NCI-H187 treated with DMSO at 0.1 percent for 48 hours (cell line): ENCODE measurements at regions not wholly inside any gene's neighbourhood (a gene's known extent, or its start where the extent isn't known, plus 50 kb on each side); places are given as distances from the start of the nearest gene placed in this dataset.
"Not testable (repeated sequence)": the region's sequence is repeated elsewhere in the genome, so short reads cannot be mapped to it uniquely, and the experiment has no call there.

Experiments
- DNase-seq: peaks from one replicate; lab custom pipeline; 2025; lab: John Stamatoyannopoulos, UW

- not testable (repeated sequence) for DNase-seq
Measured at GRCh38 chr5:124966741-124967140, 220.3 kb upstream of the ZNF608 start.

- not testable (repeated sequence) for DNase-seq
Measured at GRCh38 chr5:124970381-124970780, 223.9 kb upstream of the ZNF608 start.

GRCh38 chr5:124972703-124973102, 226.3 kb upstream of the ZNF608 start:
- no peak for DNase-seq

GRCh38 chr5:124973661-124974060, 227.2 kb upstream of the ZNF608 start:
- DNase-seq, result no peak

GRCh38 chr5:124976086-124976485, 229.6 kb upstream of the ZNF608 start:
- no peak for DNase-seq

- no peak for DNase-seq
Measured at GRCh38 chr5:124979251-124979650, 232.8 kb upstream of the ZNF608 start.

GRCh38 chr5:124980163-124980941, 233.9 kb upstream of the ZNF608 start:
- no peak for DNase-seq

GRCh38 chr5:124981901-124982300, 235.5 kb upstream of the ZNF608 start:
- no peak for DNase-seq

GRCh38 chr5:124986170-124986569, 239.7 kb upstream of the ZNF608 start:
- DNase-seq, result no peak

GRCh38 chr5:124986667-124987066, 240.2 kb upstream of the ZNF608 start:
- no peak for DNase-seq

GRCh38 chr5:124987786-124988185, 241.3 kb upstream of the ZNF608 start:
- not testable (repeated sequence) for DNase-seq

- DNase-seq, result no peak
Measured at GRCh38 chr5:124990723-124991122, 244.3 kb upstream of the ZNF608 start.

GRCh38 chr5:124995421-124995820, 249.0 kb upstream of the ZNF608 start:
- no peak for DNase-seq

GRCh38 chr5:124996023-124996763, 249.8 kb upstream of the ZNF608 start:
- DNase-seq, result no peak

GRCh38 chr5:124996764-124997077, 250.3 kb upstream of the ZNF608 start:
- DNase-seq, result no peak

- DNase-seq, result no peak
Measured at GRCh38 chr5:124997186-124997893, 250.9 kb upstream of the ZNF608 start.

GRCh38 chr5:124998520-124998919, 252.1 kb upstream of the ZNF608 start:
- DNase-seq, result no peak

GRCh38 chr5:125002727-125003598, 256.5 kb upstream of the ZNF608 start:
- no peak for DNase-seq

GRCh38 chr5:125004009-125004408, 257.6 kb upstream of the ZNF608 start:
- DNase-seq, result no peak

- DNase-seq, result no peak
Measured at GRCh38 chr5:125005266-125005665, 258.8 kb upstream of the ZNF608 start.

GRCh38 chr5:125006011-125006685, 259.7 kb upstream of the ZNF608 start:
- no peak for DNase-seq
